Right lobe of liver (tissue), 4 donors: ENCODE measurements at regions not wholly inside any gene's neighbourhood (a gene's known extent, or its start where the extent isn't known, plus 50 kb on each side); places are given as distances from the start of the nearest gene placed in this dataset.

Source experiments
- POLR2A ChIP-seq: fragments of 450-650 bp; IDR thresholded peaks from one replicate; pipeline ENCODE4 v1.6.1; 2017; ENCODE audit warnings: antibody characterized with exemption, mild to moderate bottlenecking
- TF ChIP-seq, protein P1 (sequence below), 4 donors: fragments of 200-600 bp in 3 of 4; fragments of 450-650 bp in 1 of 4; IDR thresholded peaks; one replicate each; pipeline versions ENCODE4 v1.5.1 to v1.8.0; 2016 to 2022; ENCODE audit warnings: antibody characterized with exemption in 4 of 4, mild to moderate bottlenecking in 2 of 4
- donor health status: DM: no; HTN: no; CAD: no.
- donor health status: DM: no; HTN: no; CAD: no.
- donor health status: DM: no; HTN: yes; CAD: no.

DNA sequence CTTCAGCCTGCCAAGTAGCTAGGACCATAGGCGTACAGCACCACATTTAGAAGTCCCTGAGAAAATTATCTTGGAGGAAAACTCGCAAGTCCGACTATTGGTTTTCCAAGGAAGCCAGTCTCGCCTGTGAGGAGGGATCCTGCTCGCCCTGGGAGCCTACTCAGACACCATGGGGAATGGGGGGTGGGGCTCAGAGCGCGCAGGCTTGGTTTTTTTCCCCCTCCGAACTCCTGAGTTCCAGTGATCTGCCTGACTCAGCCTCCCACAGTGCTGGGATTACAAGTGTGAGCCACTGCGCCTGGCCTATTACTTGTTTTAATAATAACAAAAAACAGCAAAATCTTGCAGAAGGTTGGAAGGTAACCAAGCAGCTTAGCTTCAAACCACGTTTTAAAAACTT lies 153.7 kb downstream of the OR2B2 start:
- no peak for TF ChIP-seq POLR2A
- TF ChIP-seq, protein P1, sequence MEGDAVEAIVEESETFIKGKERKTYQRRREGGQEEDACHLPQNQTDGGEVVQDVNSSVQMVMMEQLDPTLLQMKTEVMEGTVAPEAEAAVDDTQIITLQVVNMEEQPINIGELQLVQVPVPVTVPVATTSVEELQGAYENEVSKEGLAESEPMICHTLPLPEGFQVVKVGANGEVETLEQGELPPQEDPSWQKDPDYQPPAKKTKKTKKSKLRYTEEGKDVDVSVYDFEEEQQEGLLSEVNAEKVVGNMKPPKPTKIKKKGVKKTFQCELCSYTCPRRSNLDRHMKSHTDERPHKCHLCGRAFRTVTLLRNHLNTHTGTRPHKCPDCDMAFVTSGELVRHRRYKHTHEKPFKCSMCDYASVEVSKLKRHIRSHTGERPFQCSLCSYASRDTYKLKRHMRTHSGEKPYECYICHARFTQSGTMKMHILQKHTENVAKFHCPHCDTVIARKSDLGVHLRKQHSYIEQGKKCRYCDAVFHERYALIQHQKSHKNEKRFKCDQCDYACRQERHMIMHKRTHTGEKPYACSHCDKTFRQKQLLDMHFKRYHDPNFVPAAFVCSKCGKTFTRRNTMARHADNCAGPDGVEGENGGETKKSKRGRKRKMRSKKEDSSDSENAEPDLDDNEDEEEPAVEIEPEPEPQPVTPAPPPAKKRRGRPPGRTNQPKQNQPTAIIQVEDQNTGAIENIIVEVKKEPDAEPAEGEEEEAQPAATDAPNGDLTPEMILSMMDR (IDR thresholded peaks at IDR 0.05): no peak
